K562 (cell line): ENCODE measurements at regions not wholly inside any gene's neighbourhood (a gene's known extent, or its start where the extent isn't known, plus 50 kb on each side); places are given as distances from the start of the nearest gene placed in this dataset.

Experiments
- ATAC-seq: fragments of 200-7000 bp; cut with Tn5 transposase; 3 replicates; pipeline ENCODE4 v1.9.1; 2020; ENCODE audit warnings: moderate library complexity
- BruUV-seq: library from RNA; stranded (reverse); fragments of 400-500 nt; replicated peaks from 2 replicates; lab custom pipeline; 2021; lab: Mats Ljungman, UMichigan
- CTCF ChIA-PET: fragments of 300-600 bp; formaldehyde crosslinking; extraction: SDS; loops from one replicate; lab custom pipeline; 2021; ENCODE audit warnings: low intra/inter-chr PET ratio; lab: Yijun Ruan, JAX
- POLR2A ChIA-PET: fragments of 300-600, 350-650 bp; sonication (Branson Sonifier 250); formaldehyde crosslinking; extraction: SDS; loops from one replicate; lab custom pipeline; 2021; ENCODE audit warnings: antibody characterized with exemption, inconsistent platforms; lab: Yijun Ruan, JAX
- DNase-seq, 4 experiments: peaks; one replicate each; pipeline versions ENCODE4 v3.0.0 to v3.0.0-alpha.2; 2011 to 2018; ENCODE audit warnings: low spot score in 3 of 4, mixed read lengths in 3 of 4; ENCODE audit errors: extremely low read depth in 1 of 4
- FAIRE-seq: peaks from 2 replicates; lab custom pipeline; 2011; peaks lifted over from hg19 to GRCh38; lab: Jason Lieb, UNC
- H2AFZ ChIP-seq: 2 replicates; pipeline ENCODE4 v1.6.0; 2011; ENCODE audit warnings: low read depth, low read length, control low read depth, inconsistent platforms
- H3K27ac ChIP-seq: fragments of 200-600 bp; 3 replicates; pipeline ENCODE4 v1.8.0; 2011; ENCODE audit warnings: low read depth, mild to moderate bottlenecking, control low read depth, inconsistent platforms, low read length, moderate library complexity, mixed read lengths; ENCODE audit errors: extremely low read depth
- H3K27me3 ChIP-seq, 2 experiments: fragments of 300-600 bp in 1 of 2; 2 replicates in 1 of 2; 3 replicates in 1 of 2; pipeline versions ENCODE4 v1.6.0 to v1.8.0; 2011; ENCODE audit warnings: inconsistent platforms in 2 of 2, low read length in 2 of 2, mild to moderate bottlenecking in 1 of 2, mixed read lengths in 1 of 2, moderate library complexity in 1 of 2; ENCODE audit not compliant: control insufficient read depth in 2 of 2, insufficient read depth in 2 of 2
- H3K36me3 ChIP-seq: fragments of 300-600 bp; 3 replicates; pipeline ENCODE4 v1.8.0; 2011; ENCODE audit warnings: mild to moderate bottlenecking, low read length, inconsistent platforms; ENCODE audit not compliant: control insufficient read depth, insufficient read depth
- H3K4me1 ChIP-seq, 2 experiments: fragments of 200-600 bp in 1 of 2; replicated peaks in 1 of 2; 2 replicates in 1 of 2; 3 replicates in 1 of 2; pipeline versions ENCODE4 v1.5.1 to v1.8.0; 2011; ENCODE audit warnings: inconsistent platforms in 2 of 2, low read length in 2 of 2, mild to moderate bottlenecking in 1 of 2, mixed read lengths in 1 of 2, moderate library complexity in 1 of 2; ENCODE audit not compliant: control insufficient read depth in 2 of 2, insufficient read depth in 2 of 2
- H3K4me2 ChIP-seq: 2 replicates; pipeline ENCODE4 v1.6.1; 2011; ENCODE audit warnings: low read length, control low read depth, inconsistent platforms, mixed read lengths; ENCODE audit not compliant: insufficient read depth
- H3K4me3 ChIP-seq: fragments of 200-600 bp; sonication (generic), shearing (Covaris generic); 2 replicates; pipeline ENCODE4 v1.5.1; 2016; ENCODE audit warnings: control low read depth, inconsistent platforms
- H3K79me2 ChIP-seq: fragments of 200-600 bp; 3 replicates; pipeline ENCODE4 v1.8.0; 2011; ENCODE audit warnings: low read length, inconsistent platforms; ENCODE audit not compliant: control insufficient read depth, insufficient read depth
- H3K9ac ChIP-seq, 2 experiments: 2 replicates each; pipeline versions ENCODE4 v1.6.0 to v1.6.1; 2011; ENCODE audit warnings: low read depth in 2 of 2, low read length in 2 of 2, control low read depth in 1 of 2, inconsistent platforms in 1 of 2, mild to moderate bottlenecking in 1 of 2, mixed read lengths in 1 of 2; ENCODE audit not compliant: insufficient read depth in 1 of 2
- H3K9me1 ChIP-seq: one replicate; pipeline ENCODE4 v1.6.0; 2011; ENCODE audit warnings: inconsistent platforms, mild to moderate bottlenecking, low read length, moderate library complexity; ENCODE audit not compliant: control insufficient read depth, insufficient read depth
- H3K9me3 ChIP-seq: replicated peaks from 2 replicates; pipeline ENCODE4 v1.5.1; 2011; ENCODE audit warnings: low read depth, low read length, inconsistent platforms; ENCODE audit not compliant: control insufficient read depth, insufficient read depth
- H4K20me1 ChIP-seq: replicated peaks from 2 replicates; pipeline ENCODE4 v1.6.1; 2011; ENCODE audit warnings: low read length, inconsistent platforms, mixed read lengths; ENCODE audit not compliant: control insufficient read depth, insufficient read depth
- ATF1 ChIP-seq, 2 experiments: fragments of 450-650 bp in 1 of 2; IDR thresholded peaks; 2 replicates each; pipeline ENCODE4 v1.6.1; 2016; ENCODE audit warnings: missing compliant biosample characterization in 1 of 2, missing genetic modification characterization in 1 of 2
- BACH1 ChIP-seq: fragments of 200-800 bp; sonication (Bioruptor generic); IDR thresholded peaks from 2 replicates; pipeline ENCODE4 v1.6.1; 2016; ENCODE audit warnings: missing genetic modification characterization, missing compliant biosample characterization
- EZH2 ChIP-seq: IDR thresholded peaks from 2 replicates; pipeline ENCODE4 v1.6.1; 2012; ENCODE audit warnings: low read depth, mild to moderate bottlenecking, inconsistent platforms, low read length, borderline replicate concordance
- FOXP1 ChIP-seq: sonication (generic); formaldehyde crosslinking; IDR thresholded peaks from 2 replicates; pipeline ENCODE4 v1.8.0; 2022; ENCODE audit warnings: mild to moderate bottlenecking, missing genetic modification reagents
- HMG20B ChIP-seq: fragments of 250-450 bp; sonication (Bioruptor Pico); IDR thresholded peaks from 2 replicates; pipeline ENCODE4 v1.5.0; 2021; ENCODE audit warnings: mild to moderate bottlenecking
- MBD2 ChIP-seq: sonication (generic); IDR thresholded peaks from 2 replicates; pipeline ENCODE4 v1.6.1; 2016; ENCODE audit warnings: low read depth, borderline replicate concordance
- RBFOX2 ChIP-seq: fragments of 200-400 bp; formaldehyde crosslinking; IDR thresholded peaks from 2 replicates; pipeline ENCODE4 v1.6.1; 2017; ENCODE audit warnings: low read depth, mild to moderate bottlenecking, low read length, moderate library complexity
- SNIP1 ChIP-seq: fragments of 450-650 bp; IDR thresholded peaks from 2 replicates; pipeline ENCODE4 v1.7.1; 2017; ENCODE audit warnings: low read depth, mild to moderate bottlenecking
- ZC3H11A ChIP-seq: IDR thresholded peaks from 2 replicates; pipeline ENCODE4 v1.6.1; 2012; ENCODE audit warnings: low read depth, low read length, improper control_type of control experiment
- ZNF668 ChIP-seq: fragments of 250-450 bp; sonication (Bioruptor Pico); IDR thresholded peaks from 2 replicates; pipeline ENCODE4 v1.8.0; 2022; ENCODE audit warnings: mild to moderate bottlenecking, inconsistent platforms
- ZNF77 ChIP-seq: fragments of 250-450 bp; sonication (Bioruptor Pico); IDR thresholded peaks from 2 replicates; pipeline ENCODE4 v1.5.0; 2020
- WGBS: fragments of 100-300 bp; shearing (Covaris generic); methylation state at CpG from one replicate; pipeline ENCODE4 v1.1.6; 2016; ENCODE audit warnings: low coverage, mixed read lengths; ENCODE audit not compliant: insufficient coverage; ENCODE audit errors: missing lambda C conversion rate; 5-methylcytosine and 5-hydroxymethylcytosine counted together
- in situ Hi-C: fragments of 300-500 bp; cut with MboI; formaldehyde crosslinking; loops from 4 replicates; pipeline ENCODE4 v1.15.0; 2018; ENCODE audit warnings: inconsistent platforms, mixed read lengths
- intact Hi-C: fragments of 100-400 bp; cut with micrococcal nuclease; formaldehyde crosslinking; loops from 2 replicates; pipeline ENCODE4 v1.14.2; 2022
- TF ChIP-seq, protein P1 (sequence below): fragments of 250-450 bp; sonication (Bioruptor Pico); IDR thresholded peaks from 2 replicates; pipeline ENCODE4 v1.4.0; 2020; ENCODE audit warnings: borderline replicate concordance
- TF ChIP-seq, protein P2 (sequence below): IDR thresholded peaks from 2 replicates; pipeline ENCODE4 v1.6.1; 2011; ENCODE audit warnings: borderline replicate concordance, low read depth, mild to moderate bottlenecking, moderate library complexity, low read length; ENCODE audit not compliant: insufficient read depth, poor library complexity, severe bottlenecking

DNA sequence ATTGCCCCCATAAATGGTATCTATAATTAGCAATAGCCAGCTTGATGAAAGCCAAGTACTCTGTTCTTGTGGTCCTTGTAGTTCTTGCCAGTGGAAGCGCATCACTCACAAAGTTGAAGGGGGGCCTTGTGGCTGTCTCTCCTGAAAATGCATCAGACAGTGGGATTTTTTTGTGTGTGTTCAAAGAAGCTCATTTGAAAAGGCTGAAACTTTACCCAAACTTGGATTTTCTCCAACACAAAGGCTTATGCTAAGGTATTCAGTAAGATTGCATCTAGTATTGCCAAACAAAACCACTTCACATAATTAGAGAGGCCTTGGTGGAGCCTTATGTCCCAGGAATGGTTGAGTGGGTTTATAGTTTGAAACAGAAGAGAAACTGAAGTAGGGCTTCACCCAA lies 216.7 kb upstream of the TMTC1 start:
- ChIA-PET POLR2A (no interaction called here), CTCF (no interaction called here)
- Histone ChIP-seq H4K20me1 (no peaks in the 10 kb centered on the region), H3K4me2 (no peak overlapping the region), H3K27me3 (no peaks in the 10 kb centered on the region), H3K9ac (no peak overlapping the region), H3K4me3 (no peak overlapping the region), H2AFZ (no peak overlapping the region), H3K27ac (no peak overlapping the region), H3K36me3 (no peaks in the 10 kb centered on the region), H3K9me3 (no peaks in the 10 kb centered on the region), H3K79me2 (no peaks in the 10 kb centered on the region), H3K4me1 (no peaks in the 10 kb centered on the region), H3K9me1 (no peaks in the 10 kb centered on the region)
- DNase-seq (no peak), ATAC-seq (no peak), FAIRE-seq (no peak)
- no TSS peak for BruUV-seq
- in situ Hi-C loops = no loop called here
- TF ChIP-seq ATF1 (CRISPR knock-in tag; IDR thresholded peaks at IDR 0.05) = no peak
- no peak for TF ChIP-seq ATF1 (tag; IDR thresholded peaks at IDR 0.05)
- no peak for TF ChIP-seq EZH2
- no peak for TF ChIP-seq ZC3H11A
- no peak for TF ChIP-seq ZNF77 (CRISPR knock-in tag)
- no peak for TF ChIP-seq SNIP1
- TF ChIP-seq HMG20B (CRISPR knock-in tag) = no peak
- TF ChIP-seq, protein P1, sequence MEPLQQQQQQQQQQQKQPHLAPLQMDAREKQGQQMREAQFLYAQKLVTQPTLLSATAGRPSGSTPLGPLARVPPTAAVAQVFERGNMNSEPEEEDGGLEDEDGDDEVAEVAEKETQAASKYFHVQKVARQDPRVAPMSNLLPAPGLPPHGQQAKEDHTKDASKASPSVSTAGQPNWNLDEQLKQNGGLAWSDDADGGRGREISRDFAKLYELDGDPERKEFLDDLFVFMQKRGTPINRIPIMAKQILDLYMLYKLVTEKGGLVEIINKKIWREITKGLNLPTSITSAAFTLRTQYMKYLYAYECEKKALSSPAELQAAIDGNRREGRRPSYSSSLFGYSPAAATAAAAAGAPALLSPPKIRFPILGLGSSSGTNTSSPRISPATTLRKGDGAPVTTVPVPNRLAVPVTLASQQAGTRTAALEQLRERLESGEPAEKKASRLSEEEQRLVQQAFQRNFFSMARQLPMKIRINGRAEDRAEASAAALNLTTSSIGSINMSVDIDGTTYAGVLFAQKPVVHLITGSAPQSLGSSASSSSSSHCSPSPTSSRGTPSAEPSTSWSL (CRISPR knock-in tag) = no peak
- TF ChIP-seq MBD2 = no peak
- no peak for TF ChIP-seq FOXP1
- TF ChIP-seq, protein P2, sequence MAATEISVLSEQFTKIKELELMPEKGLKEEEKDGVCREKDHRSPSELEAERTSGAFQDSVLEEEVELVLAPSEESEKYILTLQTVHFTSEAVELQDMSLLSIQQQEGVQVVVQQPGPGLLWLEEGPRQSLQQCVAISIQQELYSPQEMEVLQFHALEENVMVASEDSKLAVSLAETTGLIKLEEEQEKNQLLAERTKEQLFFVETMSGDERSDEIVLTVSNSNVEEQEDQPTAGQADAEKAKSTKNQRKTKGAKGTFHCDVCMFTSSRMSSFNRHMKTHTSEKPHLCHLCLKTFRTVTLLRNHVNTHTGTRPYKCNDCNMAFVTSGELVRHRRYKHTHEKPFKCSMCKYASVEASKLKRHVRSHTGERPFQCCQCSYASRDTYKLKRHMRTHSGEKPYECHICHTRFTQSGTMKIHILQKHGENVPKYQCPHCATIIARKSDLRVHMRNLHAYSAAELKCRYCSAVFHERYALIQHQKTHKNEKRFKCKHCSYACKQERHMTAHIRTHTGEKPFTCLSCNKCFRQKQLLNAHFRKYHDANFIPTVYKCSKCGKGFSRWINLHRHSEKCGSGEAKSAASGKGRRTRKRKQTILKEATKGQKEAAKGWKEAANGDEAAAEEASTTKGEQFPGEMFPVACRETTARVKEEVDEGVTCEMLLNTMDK = no peak
- TF ChIP-seq ZNF668 (CRISPR knock-in tag) = no peak
- TF ChIP-seq BACH1 (tag) = no peak
- TF ChIP-seq RBFOX2 = no peak
- intact Hi-C loops = no loop called here
- 0% methylated on average over 1 of the region's 1 CpG for WGBS
